CD4-positive, alpha-beta T cell treated with Interleukin-10 for 1 hour (primary cell): ENCODE measurements at regions not wholly inside any gene's neighbourhood (a gene's known extent, or its start where the extent isn't known, plus 50 kb on each side); places are given as distances from the start of the nearest gene placed in this dataset.
"Not testable (repeated sequence)": the region's sequence is repeated elsewhere in the genome, so short reads cannot be mapped to it uniquely, and the experiment has no call there.

ENCODE experiments used
- DNase-seq: peaks from one replicate; pipeline ENCODE4 v3.0.0-alpha.2; 2020

DNA sequence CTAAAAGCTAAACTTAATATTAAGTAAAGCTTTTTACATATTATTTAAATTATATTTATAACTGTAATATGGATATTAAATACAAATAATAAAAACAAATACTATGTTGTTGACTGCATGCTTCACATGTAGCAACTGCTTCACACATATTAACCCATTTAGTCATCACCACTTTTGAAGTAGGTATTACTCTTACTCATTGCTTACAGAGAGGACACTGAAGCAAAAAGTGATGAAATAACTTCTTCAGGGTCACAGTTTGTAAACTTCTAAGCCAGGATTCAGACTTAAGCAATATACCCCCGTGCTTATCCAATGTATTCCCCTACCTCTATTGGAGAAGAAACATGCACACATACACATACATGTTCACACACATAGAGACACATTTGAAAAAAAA, 166.6 kb downstream of the DKK2 start:
- DNase-seq = no peak

DNA sequence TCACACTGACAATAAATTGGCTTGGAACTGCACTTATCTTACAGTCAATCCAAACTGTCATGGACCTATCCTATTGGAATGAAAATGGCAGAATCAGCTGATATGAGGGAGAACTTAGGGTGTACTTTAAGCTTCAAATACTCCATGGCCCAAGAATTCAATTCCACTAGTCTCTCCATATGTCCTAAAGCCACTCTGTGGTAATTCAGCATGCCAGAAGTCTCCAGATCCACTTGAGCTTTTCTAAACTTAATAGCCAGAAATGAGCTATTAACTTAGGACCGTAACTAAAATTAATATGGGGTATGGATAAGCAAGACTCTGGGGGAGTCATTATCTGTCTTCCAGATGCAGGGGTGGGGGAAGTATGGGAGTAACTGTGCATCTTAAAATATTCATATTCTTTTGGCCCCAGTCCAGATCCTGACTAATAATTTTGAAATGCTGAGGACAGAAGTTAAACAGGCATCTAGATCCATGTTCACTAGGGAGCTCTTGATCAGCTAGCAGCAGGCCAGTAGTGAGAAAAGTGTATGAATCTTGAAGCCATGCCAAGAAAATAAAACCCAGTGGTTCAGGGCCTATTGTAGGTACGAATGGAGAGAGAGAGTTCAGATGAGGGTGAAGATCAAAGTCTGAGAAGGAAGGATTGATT, 167.6 kb downstream of the DKK2 start:
- no peak for DNase-seq

DNA sequence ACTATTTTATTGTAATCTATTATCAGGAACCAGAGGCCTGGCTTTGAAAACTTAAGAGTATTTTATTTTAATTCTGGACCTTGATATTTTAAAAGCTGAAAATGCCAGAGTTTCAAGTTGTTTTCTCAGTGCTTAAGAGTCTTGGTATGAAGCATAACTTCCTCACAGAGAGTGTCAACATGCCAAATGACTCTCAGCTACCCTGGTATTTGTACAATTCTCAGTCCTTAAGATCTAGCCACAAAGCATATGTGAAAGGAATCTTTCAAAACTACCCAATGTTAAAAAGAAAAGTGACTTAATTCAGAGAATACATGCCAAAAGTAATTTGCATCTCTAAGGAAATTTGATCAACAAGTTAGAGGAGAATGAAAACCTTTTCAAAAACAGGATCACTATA, 171.9 kb downstream of the DKK2 start:
- DNase-seq = no peak

GRCh38 chr4:106854569-106855351, 181.4 kb downstream of the DKK2 start:
- DNase-seq = no peak

GRCh38 chr4:106852426-106852825, 183.7 kb downstream of the DKK2 start:
- DNase-seq = no peak

DNA sequence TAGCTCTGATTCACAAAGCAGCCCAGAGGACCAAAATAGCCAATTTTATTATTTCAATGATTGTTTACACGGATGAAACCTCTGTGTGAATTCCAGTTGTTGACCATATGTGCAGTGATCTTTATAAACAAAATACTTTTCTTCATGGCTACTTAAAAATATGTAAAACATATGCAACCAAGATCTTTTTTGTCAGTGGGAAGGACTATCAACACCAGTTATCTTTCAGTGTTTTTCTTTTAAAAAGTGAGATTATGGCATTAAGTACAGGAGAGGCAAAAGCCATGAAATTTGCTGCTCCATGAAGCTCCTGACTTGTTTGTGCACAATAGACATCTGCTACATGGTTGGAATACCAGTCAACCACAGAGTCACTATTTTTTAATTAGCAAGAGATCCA, 184.4 kb downstream of the DKK2 start:
- no peak for DNase-seq

GRCh38 chr4:106850691-106851090, 185.4 kb downstream of the DKK2 start:
- DNase-seq = no peak

DNA sequence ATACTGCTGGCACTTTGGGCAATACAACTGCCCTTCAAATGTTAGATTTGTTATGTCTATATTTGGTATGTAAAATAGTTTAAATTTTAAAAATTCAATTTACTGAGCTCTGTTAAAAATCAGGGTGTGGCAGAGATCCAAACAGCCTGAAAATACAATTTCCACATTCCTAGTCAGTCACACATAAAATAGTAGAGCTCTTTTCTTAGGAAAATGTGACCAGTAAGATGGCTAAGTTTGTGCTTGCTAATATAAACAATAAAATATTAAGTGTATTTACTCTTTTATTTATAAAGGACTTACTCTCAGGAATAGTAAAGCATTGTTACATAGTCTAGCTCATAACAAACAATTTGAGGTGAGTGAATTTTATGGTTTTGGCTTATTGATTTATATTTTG, 200.2 kb downstream of the DKK2 start:
- DNase-seq = no peak

DNA sequence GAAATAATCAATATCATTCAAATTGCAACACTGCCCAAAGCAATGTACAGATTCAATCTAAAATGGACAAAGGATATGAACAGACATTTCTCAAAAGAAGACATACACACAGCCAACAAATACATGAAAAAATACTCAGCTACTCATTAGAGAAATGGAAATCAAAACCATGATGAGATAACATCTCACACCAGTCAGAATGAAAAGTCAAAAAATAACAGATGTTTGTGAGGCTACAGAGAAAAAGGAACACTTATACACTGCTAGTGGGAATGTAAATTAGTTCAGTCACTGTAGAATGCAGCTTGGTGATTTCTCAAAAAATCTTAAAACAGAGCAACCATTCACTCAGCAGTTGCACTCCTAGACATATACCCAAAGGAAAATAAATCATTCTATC, 205.2 kb downstream of the DKK2 start:
- DNase-seq = no peak

GRCh38 chr4:106818764-106819163, 217.3 kb downstream of the DKK2 start:
- no peak for DNase-seq

DNA sequence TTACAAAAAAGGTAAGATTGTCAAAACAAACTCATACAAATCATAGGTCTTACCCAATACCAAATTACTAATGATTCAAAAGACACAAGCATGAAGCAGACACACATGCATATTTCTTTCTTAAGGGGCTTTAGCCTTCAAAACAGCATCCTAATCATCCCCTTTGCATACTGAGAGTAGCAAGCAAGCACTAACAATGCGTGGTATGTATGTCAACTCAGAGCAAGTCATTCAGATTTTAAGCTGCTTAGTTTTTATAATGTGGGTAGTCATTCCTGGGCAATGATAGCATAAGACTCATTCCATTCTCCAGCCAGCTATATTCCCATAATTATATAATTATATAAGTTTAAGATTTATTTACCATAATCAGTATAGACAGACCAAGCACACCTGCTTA, 219.6 kb downstream of the DKK2 start:
- DNase-seq = no peak

DNA sequence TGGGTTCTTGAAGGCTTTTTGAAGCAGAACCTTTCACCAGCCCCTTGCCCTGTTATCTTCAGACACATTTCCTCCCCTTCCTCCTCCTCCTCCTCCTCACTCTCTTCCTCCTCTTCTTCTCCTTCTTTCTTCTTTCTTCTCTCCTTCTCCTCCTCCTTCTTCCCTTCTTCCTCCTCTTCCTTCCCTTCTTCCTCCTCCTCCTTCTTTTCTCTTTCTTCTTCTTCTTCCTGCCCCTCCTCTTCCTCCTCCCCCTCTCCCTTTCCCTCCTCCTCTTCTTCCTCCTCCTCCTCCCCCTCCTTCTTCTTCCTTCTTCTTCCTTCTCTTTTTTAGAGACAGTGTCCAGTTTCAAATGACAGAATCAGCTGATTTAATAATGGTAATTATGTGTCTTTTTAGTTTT, 226.0 kb downstream of the DKK2 start:
- no peak for DNase-seq

DNA sequence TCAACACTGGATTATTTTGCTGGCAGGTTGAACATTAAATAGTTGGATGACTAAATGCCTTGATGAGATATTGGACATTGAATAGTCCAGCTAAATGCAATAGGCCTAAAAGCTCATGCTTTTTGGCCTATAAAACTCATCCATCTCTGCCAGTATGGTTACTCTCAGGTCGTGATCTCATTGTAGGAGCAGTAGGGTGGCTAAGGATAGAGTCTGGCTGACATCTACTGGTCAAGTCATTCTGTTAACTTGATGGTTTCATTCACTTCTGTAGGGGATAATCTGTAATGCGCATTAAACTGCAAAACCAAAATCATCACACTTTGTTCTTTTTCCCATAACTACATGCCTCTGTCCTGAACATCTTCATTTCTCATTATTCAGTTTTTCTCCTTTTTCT, 227.0 kb downstream of the DKK2 start:
- DNase-seq = no peak

DNA sequence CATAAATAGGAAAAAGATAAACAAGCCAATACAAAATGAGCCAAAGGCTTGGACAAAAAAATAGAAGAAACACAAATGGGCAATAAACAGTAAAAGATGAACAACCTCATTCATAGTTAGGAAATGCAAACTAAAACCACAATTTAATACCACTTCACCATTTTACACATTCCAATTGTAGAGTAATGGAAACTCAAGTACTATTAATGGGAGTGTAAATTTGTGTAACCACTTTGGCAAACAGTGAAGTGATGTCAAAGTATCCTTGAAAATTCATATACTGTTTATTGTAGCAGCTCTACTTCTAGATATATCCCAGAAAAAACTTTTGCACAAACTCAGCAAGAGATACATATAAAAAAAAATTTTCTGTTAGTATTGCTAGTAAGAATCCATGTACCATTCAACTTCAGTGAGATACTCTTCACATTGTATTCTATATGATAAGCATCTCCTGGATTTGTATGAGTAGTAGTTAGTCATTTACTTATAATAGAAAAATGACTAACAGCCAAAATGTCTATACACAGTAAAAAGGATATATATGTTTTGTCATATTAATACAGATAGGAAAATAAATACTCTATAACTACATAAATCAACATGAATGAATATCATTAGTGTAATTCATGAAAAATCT, 229.8 kb downstream of the DKK2 start:
- no peak for DNase-seq

DNA sequence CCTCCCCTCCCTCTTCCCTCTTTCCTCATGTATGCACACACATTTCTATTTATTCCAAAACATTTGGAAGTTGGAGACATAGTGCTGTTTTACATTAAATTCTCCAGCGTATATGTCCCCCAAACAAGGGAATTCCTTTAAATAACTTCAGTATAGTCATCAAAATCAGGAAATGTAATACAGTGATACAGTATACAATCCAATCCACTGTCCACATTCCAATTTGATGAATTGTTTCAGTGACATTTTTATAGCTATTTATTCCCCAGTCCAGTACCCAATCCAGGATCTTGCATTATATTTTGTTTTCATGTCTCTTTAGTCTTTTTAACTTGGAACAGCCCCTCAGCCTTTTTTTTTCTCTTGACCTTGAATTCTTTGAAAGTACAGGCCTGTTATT, 233.0 kb downstream of the DKK2 start:
- no peak for DNase-seq

GRCh38 chr4:106801386-106801785, 234.7 kb downstream of the DKK2 start:
- no peak for DNase-seq

- no peak for DNase-seq
Observed at GRCh38 chr4:106796876-106797275, 239.2 kb downstream of the DKK2 start.

DNA sequence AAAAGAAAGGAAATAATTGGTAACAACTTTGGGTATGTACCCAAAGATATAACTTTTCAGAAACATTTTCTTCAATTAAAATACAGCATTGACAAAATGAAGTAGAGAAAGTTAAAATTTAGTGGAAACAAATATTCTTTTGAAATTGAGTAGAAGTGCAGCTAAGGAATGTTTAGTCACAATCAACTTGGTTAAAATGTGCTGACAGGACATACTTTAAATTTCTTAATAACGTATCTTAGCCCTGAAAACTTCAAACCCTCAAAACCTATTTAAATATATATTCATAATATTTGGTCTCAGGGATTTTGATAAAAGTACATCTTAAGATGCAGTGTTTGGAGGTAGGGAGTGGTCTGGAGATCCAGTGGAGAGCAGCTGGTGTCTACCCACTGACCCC, 240.8 kb downstream of the DKK2 start:
- DNase-seq = no peak

DNA sequence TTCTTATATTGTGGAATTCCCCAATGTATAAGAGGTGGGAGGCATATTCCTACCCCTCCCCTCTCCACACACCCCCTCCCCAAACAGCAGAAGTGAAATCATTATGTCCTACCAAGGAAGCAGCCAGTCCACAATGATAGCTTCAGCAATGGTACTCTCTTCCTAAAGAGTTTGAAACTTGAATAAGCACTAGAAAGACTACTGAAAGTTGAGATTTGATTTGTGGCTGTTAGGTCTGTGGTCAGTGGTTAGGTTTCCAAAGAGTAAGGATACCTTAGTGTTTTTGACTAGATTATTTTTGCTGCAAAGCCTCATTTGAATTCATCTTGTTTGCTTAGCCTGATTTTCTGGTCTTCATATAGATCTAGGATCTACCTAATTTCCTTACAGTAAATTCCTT, 242.2 kb downstream of the DKK2 start:
- DNase-seq = no peak

DNA sequence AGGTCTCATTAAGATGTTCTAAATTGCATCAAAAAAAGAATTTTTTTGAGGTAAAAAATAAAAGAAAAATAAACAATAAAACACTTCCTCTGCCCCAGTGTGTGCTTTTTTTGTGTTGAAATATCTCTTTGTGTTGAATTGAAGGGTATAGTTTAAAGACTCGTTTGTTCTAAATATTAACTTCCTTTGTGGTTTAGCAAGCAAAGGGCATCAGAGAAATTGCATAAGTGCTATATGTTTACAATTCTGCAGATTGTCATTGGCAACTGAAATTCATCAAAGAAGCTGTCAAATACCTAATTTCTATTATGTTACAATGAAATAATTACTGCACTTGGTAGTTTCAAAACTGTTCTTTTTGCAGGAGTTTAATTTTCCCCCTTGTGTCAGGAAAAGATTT, 260.5 kb downstream of the DKK2 start:
- no peak for DNase-seq

DNA sequence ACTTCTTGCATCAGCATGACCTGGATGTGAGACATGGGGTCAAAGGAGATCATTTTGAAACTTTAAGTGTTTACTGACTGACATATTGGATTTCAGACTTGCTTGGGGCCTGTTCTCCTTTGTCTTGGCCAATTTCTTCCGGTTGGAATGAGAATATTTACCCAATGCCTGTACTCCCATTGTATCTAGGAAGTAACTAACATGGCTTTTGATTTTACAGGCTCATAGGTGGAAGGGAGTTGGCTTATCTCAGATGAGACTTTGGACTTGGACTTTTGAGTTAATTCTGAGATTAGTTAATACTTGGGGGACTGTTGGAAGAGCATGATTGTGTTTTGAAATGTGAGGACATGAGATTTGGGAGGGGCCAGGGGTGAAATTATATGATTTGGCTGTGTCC, 262.1 kb downstream of the DKK2 start:
- DNase-seq = not testable (repeated sequence)

- DNase-seq = no peak
Observed at GRCh38 chr4:106773076-106773905, 262.8 kb downstream of the DKK2 start.

GRCh38 chr4:106767991-106768390, 268.1 kb downstream of the DKK2 start:
- DNase-seq = no peak
